AG20443 (cell line): ENCODE measurements at regions not wholly inside any gene's neighbourhood (a gene's known extent, or its start where the extent isn't known, plus 50 kb on each side); places are given as distances from the start of the nearest gene placed in this dataset.

Experiments used
- DNase-seq: peaks from one replicate; pipeline ENCODE4 v3.0.0; 2012; ENCODE audit warnings: low spot score, mixed read lengths

DNA sequence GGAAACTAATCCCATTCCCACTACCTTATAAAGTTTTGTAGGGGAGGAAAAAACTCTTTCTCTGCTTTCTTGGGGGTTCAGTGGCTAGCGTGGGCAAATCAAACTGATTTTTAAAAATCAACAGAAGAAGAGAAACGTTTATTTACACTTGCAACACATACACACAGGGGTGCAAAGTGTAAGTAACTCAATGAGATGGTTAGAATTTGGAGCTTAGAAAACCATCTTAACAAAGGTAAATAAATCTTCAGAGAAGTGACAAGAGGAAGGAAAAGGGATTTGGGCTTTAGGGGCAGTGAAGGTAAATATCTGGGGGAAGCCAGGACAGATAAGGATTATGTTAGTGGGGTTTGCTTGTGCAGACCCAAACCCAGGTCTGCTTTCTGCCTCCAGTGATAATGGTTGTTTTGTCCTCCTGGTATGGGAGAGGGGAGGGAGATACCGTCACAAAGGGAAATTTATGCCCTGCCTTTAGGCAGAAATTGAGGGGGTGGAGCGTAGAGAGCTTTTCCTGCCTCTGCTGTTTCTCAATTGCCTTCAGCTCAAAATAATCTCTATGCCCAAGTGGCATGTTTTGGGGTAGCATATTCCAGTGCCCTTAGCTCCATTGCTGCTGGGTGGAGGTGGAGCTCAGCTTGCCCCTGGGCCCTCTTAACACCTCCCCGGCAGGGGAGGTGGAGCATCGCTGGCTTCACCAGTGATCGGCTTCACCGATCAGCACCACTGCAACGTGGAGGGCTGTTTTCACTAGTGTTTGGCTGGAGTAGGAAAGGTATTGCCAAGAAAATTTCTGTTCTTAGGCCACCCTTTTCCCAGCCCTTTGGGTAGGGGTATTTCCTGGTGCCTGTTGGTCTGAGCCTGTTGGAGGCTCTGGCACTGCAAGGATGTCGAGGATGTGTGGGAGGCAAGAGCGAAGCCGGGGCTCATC, 92.2 kb downstream of the TEX51 start:
- no peak for DNase-seq

DNA sequence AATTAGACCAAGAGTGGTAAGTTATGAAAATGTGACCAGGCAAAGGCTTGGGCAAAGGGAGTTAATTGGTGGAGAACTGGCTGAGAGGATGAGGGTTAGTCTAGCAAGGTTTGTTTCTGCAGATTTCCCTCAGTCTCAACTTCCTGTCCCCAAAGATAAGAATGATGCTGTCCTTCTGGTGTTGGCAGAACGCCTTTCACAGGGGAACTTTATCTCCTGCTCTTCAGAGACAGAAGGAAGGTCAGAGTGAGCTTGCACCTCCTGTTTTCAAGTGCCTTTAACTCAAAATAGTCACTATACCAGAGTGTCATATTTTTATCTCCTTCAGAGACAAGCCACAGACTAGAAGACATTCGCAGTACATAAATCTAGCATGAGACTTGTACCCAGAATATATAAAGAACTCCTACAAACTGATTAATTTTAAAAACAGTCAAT, 95.7 kb downstream of the TEX51 start:
- no peak for DNase-seq

DNA sequence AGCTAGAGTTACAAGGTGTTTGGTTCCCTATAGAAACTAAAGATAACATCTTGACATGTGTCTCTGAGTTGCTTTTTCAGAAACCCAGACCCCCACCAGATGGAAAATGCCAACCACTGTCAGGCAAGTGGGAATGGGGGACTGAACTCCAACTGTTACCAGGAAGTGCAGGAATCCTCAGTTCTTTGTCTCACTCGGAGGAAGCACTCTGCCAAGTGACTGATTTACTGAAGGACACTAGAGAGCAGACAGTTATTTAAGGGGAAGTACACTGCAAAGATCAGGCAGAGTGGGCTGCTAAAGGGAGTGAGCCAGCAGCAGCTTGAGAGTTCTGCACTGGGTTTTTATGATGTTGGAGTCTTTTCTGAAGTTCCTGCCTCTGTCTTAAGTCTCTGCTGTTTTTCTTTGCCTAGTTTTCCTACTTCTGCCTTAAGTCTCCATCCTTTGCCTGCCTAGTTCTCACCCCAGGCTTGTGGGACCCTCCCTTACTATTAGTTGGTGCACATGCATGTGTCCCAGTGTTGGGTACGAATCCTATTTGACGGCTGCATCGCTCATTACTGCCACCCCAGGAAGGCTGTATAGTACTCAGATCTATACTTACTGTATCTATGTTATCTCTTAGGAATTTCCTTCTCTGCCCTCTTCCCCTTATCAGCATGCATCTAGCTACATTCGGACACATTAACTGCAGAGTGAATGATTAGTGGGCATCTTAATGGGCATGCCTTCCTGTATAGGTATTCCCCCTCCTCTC, 97.1 kb downstream of the TEX51 start:
- DNase-seq, result no peak

DNA sequence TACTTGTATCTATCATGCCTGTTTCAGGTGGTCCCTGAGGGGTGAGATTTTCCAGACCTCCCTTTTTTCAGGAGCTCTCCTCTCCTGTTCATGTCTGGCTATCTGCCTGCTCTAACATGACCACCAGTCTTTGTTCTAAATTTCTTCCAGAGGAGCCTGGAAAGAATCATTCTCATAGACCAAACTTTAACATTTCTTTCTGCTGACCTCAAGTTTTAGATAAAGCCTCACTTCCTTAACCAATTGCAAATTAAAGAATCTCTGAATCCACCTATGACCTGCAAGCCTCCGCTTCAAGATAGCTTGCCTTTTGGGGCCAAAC, 97.6 kb downstream of the TEX51 start:
- DNase-seq, result no peak
